ENCODE measurements at regions not wholly inside any gene's neighbourhood (a gene's known extent, or its start where the extent isn't known, plus 50 kb on each side); places are given as distances from the start of the nearest gene placed in this dataset.

GRCh38 chr4:163582703-163583102 lies 88.2 kb downstream of the TMA16 start:
- TF ChIP-seq GATA1 (IDR thresholded peaks at IDR 0.05; ENCODE audit: low read depth, low read length) (no peak), POLR2A (IDR thresholded peaks at IDR 0.05; ENCODE audit: low read length) (no peak)
- DNase-seq: no peak

GRCh38 chr4:163587867-163588266 lies 93.4 kb downstream of the TMA16 start:
- DNase-seq: no peak
- no peak for TF ChIP-seq POLR2A (IDR thresholded peaks at IDR 0.05; ENCODE audit: low read length)
- TF ChIP-seq GATA1 (IDR thresholded peaks at IDR 0.05; ENCODE audit: low read depth, low read length): no peak

- DNase-seq: no peak
- TF ChIP-seq GATA1 (IDR thresholded peaks at IDR 0.05; ENCODE audit: low read depth, low read length) (no peak), POLR2A (IDR thresholded peaks at IDR 0.05; ENCODE audit: low read length) (no peak)
These were observed 94.0 kb downstream of the TMA16 start for GRCh38 chr4:163588532-163588931.

GRCh38 chr4:163590103-163590502 lies 95.6 kb downstream of the TMA16 start:
- no peak for DNase-seq
- no peak for TF ChIP-seq GATA1 (IDR thresholded peaks at IDR 0.05; ENCODE audit: low read depth, low read length)
- no peak for TF ChIP-seq POLR2A (IDR thresholded peaks at IDR 0.05; ENCODE audit: low read length)

- DNase-seq: no peak
- TF ChIP-seq GATA1 (IDR thresholded peaks at IDR 0.05; ENCODE audit: low read depth, low read length) (no peak), POLR2A (IDR thresholded peaks at IDR 0.05; ENCODE audit: low read length) (no peak)
These were observed 96.3 kb downstream of the TMA16 start for GRCh38 chr4:163590619-163591264.

- no peak for TF ChIP-seq POLR2A (IDR thresholded peaks at IDR 0.05; ENCODE audit: low read length)
- no peak for TF ChIP-seq GATA1 (IDR thresholded peaks at IDR 0.05; ENCODE audit: low read depth, low read length)
- DNase-seq: no peak
These were observed 97.1 kb downstream of the TMA16 start for GRCh38 chr4:163591614-163592020.

- TF ChIP-seq GATA1 (IDR thresholded peaks at IDR 0.05; ENCODE audit: low read depth, low read length) (no peak), POLR2A (IDR thresholded peaks at IDR 0.05; ENCODE audit: low read length) (no peak)
These were observed 97.7 kb downstream of the TMA16 start for GRCh38 chr4:163592212-163592611.

GRCh38 chr4:163595580-163595979 lies 101.1 kb downstream of the TMA16 start:
- no peak for DNase-seq
- TF ChIP-seq GATA1 (IDR thresholded peaks at IDR 0.05; ENCODE audit: low read depth, low read length) (no peak), POLR2A (IDR thresholded peaks at IDR 0.05; ENCODE audit: low read length) (no peak)

More at GRCh38 chr4:163592212-163592611, 97.7 kb downstream of the TMA16 start:
- no peak for DNase-seq

- DNase-seq: no peak
These were observed 103.5 kb downstream of the TMA16 start for GRCh38 chr4:163598028-163598427.

GRCh38 chr4:163598489-163598888 lies 104.0 kb downstream of the TMA16 start:
- no peak for TF ChIP-seq GATA1 (IDR thresholded peaks at IDR 0.05; ENCODE audit: low read depth, low read length)
- TF ChIP-seq POLR2A (IDR thresholded peaks at IDR 0.05; ENCODE audit: low read length): no peak
- no peak for DNase-seq

More at GRCh38 chr4:163598028-163598427, 103.5 kb downstream of the TMA16 start:
- TF ChIP-seq GATA1 (IDR thresholded peaks at IDR 0.05; ENCODE audit: low read depth, low read length): no peak
- TF ChIP-seq POLR2A (IDR thresholded peaks at IDR 0.05; ENCODE audit: low read length): no peak

GRCh38 chr4:163600727-163601126 lies 106.2 kb downstream of the TMA16 start:
- TF ChIP-seq GATA1 (IDR thresholded peaks at IDR 0.05; ENCODE audit: low read depth, low read length) (no peak), POLR2A (IDR thresholded peaks at IDR 0.05; ENCODE audit: low read length) (no peak)
- DNase-seq: no peak

- no peak for DNase-seq
These were observed 108.8 kb downstream of the TMA16 start for GRCh38 chr4:163603257-163603656.

GRCh38 chr4:163606896-163607691 lies 112.6 kb downstream of the TMA16 start:
- TF ChIP-seq GATA1 (IDR thresholded peaks at IDR 0.05; ENCODE audit: low read depth, low read length) (no peak), POLR2A (IDR thresholded peaks at IDR 0.05; ENCODE audit: low read length) (no peak)
- DNase-seq: no peak

More at GRCh38 chr4:163603257-163603656, 108.8 kb downstream of the TMA16 start:
- TF ChIP-seq GATA1 (IDR thresholded peaks at IDR 0.05; ENCODE audit: low read depth, low read length) (no peak), POLR2A (IDR thresholded peaks at IDR 0.05; ENCODE audit: low read length) (no peak)

- no peak for DNase-seq
- TF ChIP-seq GATA1 (IDR thresholded peaks at IDR 0.05; ENCODE audit: low read depth, low read length) (no peak), POLR2A (IDR thresholded peaks at IDR 0.05; ENCODE audit: low read length) (no peak)
These were observed 114.5 kb downstream of the TMA16 start for GRCh38 chr4:163609019-163609418.

GRCh38 chr4:163610648-163611047 lies 116.2 kb downstream of the TMA16 start:
- no peak for TF ChIP-seq POLR2A (IDR thresholded peaks at IDR 0.05; ENCODE audit: low read length)
- no peak for TF ChIP-seq GATA1 (IDR thresholded peaks at IDR 0.05; ENCODE audit: low read depth, low read length)

More at GRCh38 chr4:163610648-163611047, 116.2 kb downstream of the TMA16 start:
- DNase-seq: no peak

Measured in erythroblast (primary cell).